Activated CD4-positive, CD25-positive, alpha-beta regulatory T cell treated with anti-CD3 and anti-CD28 coated beads, Interleukin-2, amount 50 U/mL, for 24 hours (primary cell): ENCODE measurements at regions not wholly inside any gene's neighbourhood (a gene's known extent, or its start where the extent isn't known, plus 50 kb on each side); places are given as distances from the start of the nearest gene placed in this dataset.

ENCODE experiments used
- ATAC-seq, 2 donors: fragments of 150-1000 bp; cut with Tn5 transposase; one replicate each; pipeline ENCODE4 v1.10.0; 2021; ENCODE audit warnings: mild to moderate bottlenecking in 1 of 2, moderate library complexity in 1 of 2

DNA sequence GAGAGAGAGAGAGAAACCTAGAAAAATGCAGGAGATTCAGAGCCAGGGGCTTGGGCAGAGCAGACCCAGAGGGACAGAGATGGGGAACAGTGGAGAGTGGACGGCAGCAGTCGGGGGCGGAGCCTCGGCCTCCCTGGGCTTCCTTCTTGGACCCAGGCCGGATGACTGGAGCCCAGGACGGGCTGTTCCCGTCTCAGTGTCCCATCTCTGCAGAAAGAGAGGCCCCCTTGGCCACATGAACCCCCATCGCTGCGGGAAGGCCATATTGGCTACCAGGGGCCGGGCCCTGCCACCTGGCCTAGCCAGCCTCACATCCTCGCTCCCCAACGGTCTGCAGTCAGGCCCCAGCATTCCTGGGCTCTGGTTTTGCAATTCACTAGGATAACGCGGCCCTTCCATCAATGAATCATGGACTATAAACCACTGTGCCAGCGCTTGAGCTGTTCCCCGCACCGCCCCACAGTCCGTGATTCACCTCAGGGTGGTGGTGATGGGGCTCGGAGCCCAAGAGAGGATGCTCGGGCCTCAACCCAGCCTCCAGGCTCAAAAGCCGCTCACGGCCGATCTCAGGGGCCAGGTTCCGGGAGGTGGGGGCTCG is 116.5 kb downstream of the RFLNA start:
- ATAC-seq: no peak

DNA sequence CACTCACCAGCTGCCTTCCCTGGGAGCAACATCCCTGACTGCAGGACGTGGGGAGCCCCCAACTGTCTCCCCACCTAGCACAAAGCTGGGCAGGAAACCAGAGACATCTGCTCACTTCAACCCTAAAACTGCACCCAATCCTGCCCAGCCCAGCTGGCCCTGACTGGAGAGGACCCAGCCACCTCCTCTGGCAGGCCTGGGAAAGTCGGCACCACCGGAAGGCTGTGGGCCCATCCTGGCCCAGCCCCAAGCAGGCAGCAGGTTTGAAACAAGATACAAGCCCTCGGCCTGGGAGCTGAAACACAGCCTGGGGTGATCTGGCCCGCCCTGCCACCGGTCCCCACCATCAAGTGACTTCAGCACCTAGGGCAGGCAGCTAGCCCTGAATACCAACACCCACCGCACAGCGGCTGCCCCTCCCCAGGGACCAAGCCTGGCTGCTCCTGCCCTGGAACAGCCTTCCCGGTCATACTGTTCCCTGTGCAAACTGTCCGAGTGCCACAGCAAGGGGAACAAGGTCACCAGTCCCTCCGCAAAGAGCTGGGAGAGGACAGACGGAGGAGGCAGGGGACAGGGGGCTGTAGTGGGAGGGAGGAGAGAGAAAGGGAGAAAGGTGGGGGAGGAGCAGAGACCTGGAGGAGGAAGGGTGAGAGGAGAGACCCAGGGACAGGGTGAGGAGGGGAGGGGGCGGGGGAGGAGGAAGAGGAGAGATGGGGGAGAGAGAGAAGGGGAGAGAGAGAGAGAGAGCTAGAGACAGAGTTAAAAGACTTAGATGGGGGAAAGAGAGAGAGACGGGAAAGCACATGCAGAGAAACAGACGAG is 115.7 kb downstream of the RFLNA start:
- no peak for ATAC-seq

DNA sequence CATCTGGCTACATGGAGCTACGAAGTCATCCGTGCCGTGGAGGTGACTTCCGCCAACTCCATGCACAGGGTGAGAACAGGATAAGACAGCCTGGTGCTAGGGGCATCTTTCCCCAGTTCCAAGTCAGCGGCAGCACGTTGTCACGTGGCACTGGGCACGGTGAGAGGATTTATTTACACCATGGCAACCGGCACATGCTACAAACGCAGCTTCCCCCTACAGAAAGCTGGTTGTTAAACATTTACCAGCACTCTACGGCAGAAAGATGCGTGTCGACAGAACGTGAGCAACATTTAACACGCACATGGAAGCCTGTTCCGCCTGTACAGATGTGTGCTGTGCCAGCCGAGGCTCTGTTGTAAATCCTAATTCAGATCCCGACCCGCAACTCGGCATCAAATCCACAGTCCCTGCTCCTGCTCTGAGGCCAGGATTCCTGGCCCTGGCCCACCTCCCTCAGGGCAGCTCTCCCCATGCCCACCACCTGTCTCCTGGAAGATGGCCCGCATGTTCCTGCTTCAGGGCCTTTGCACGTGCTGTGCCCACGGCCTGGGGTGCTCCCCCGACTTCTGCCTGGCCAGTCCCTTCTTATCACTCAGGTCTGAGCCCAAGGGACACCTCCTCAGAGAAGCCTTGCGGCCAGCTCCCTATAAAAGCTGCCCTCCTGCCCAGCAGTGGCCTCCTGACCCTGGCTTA is 114.1 kb downstream of the RFLNA start:
- ATAC-seq: no peak

DNA sequence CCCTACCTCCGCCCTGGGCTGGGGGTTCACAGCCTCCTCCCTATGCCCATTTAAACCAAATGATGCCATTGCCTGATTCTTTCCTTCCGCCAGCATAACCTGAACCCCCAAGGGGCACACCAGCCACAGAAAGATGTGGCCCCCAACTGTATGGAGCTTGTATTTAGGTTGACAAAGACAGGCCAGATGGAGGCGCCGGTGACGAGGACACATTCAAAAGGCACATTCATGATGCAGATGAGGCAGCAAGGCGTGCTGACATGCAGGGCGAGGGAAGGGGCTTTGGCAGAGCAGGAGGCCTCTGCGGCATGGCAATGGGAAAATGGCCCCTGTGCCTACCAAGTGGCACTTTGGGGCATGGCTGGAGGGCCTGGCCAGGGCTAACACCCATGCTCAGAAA is 112.2 kb downstream of the RFLNA start:
- ATAC-seq: no peak

DNA sequence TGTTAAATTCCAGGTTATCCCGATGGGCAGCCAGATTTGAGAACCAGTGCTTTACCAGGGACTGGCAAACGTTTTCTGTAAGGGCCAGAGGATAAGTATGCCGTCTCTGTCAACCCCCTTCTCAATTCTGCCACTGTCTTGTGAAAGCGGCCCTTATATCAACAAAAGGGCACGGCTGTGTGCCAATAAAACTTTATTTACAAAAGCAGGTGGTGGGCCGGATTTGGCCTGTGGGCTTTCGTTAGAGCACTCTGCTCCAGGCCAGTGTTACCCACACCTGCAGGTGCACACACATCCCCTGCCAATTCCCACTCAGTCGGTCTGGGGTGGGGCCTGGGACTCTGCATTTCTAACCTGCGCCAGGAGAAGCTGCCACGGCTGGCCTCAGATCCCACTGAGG is 111.2 kb downstream of the RFLNA start:
- no peak for ATAC-seq

DNA sequence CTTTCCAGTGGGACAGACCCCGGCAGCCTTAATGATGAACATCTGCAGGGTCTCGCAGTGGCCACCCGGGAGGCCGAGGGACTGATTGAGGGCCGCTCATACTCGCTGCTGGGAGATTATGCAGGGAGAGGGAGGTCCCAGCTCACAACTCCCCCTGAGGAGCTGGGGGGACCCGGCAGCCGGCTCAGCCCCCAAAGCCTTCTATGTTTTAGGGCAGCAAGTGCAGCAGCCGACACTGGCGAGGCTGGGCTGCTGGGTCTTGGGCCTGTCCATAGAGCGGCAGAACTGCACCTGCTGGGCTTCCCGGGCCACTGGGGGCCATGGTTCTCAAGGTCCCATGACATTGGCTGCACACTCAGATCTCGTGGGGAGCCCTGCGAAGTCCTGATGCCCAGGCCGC is 110.7 kb downstream of the RFLNA start:
- no peak for ATAC-seq

DNA sequence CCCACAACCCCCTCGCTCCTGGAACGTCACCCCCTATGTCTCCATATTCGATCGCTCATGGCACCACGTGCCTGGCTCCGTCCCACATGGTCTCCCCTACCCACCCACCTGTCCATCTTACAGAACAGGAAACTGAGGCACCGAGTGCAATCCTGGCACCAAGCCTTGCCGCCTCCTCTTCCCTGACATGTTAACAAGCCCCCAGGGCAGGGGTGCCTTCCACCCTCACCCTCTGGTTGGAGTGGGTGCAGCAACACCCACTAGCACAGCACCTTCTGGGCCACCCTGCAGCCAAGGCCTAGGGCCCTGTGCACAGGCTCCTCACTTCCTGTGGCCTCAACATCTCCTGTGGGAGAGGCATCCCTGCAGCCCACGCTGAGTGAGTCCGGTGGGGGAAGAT is 110.3 kb downstream of the RFLNA start:
- no peak for ATAC-seq

DNA sequence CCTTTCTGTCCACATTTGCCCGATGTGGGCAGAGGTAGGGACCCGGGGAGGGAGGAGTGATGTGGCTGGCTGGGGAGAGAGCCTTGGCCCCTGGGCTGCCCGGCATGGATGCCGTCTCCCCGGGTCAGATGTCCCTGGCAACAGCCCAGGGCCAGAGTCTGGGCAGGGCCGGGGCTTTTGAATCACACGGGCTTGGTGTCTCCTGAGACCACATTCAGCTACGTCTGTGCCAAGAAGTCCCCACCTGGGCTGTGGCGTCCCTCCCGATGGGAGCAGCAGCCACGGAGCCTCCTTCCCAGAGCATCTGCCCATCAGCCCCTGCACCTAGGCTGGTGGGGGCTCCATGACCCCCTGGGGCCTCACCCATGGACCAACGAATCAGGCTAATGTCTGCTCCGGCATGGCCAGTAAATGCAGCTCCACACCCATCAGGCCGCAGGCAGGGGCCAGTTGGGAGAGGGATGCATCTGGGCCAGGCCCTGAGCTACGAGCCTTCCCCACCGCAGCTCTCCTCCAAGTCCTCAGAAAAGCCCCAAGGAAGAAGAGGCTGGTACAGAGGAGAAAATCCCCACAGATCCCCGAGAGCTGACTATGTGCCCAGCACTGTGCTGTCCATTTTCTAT is 109.4 kb downstream of the RFLNA start:
- no peak for ATAC-seq

DNA sequence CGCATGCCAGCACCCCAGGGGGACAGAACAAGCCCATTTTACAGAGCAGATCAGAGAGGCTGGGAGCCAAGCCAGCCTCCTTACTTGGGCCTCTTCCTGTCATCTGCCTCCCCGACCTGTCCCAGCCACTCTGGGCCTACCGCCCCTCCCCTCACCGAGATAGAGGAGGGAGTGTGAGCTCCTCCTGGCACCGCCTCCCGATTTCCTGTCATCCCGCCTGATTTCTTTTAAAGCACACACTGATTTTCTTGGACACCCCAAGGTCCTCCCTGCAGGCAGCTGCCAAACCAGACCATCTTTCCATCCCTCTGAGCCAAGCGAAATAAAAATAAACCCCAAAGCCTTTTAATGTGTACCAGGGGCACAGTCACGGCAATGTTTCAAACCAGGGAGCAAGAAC is 108.4 kb downstream of the RFLNA start:
- no peak for ATAC-seq

DNA sequence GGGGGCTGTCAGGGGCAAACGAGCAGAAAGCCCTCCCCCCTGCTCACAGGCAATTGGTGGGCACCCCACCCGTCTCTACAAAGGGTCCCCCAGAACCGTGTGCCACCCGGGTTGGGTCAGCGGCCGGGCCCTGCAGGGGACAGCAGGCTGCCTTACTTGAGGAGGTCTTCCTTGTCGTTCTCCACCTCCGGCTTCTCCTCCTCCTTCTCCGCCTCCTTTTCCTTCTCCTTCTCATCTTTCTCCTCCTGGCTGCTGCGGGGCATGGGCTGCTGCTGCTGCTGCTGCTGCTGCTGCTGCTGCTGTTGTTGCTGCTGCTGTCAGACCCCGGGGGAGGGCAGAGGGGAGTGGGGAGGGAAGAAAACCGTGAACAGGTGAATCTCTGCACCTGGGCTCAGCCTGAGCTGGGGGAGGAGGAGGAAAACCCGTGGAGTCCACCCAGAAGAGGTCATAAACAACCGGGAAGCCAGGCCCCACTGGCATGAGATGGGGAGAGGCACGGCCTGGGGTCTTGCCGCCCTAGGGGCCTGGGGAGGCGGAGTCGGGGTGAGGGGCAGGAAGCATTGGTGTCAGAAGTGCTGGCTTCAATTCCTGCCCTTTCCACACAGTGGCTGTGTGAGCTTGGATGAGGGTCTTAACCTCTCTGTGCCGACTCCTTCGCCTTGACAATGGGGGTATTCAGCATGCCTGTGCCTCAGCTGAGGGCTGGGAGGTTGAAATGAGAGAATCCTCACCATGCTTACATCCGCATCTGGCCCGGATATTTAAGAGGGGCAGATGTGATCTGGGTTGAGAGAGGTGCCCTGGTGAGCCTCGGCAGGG is 107.6 kb downstream of the RFLNA start:
- ATAC-seq: no peak

DNA sequence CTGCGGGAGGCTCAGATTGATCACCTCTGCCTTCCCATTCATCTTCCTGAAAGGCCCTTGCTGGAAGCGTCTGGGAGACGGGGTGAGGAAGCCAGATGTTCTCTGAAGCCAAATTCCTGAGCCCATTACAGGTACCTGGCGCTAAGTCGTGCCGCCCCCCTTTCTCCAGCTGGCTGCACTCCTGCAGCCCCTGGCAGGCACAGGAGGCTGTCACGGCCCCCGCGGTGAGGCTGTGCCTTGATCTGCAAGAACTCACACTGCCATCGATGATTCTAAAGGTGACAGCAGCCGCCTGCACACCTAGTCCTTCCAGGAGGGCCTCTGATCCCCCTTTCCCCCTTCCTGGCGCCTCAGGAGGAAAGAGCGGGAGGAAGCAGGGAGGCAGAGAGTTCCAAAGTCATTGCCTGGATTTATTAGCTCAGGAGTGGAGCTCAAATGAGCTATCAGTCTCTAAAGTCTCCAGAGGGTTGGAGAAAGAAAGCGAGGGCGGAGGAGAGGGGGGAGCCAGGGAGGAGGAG is 106.9 kb downstream of the RFLNA start:
- no peak for ATAC-seq

DNA sequence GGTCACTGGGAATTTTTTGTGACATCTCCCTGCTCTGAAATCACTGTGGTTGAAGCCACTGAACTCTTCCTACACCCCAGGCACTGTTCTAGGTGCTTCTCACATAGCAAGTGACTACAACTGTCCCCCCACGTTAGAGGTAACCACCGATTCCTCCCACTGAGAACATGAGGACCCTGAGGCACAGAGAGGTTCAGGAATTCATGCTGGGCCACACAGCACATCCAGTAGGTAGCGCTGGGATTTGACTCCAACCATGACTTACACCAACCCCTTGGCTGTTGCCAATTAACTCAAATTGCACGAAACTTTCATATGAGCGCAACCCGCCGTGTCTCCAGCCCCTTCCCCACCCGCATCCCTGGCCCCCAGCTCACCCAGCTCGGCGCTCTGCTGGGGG is 105.2 kb downstream of the RFLNA start:
- no peak for ATAC-seq

DNA sequence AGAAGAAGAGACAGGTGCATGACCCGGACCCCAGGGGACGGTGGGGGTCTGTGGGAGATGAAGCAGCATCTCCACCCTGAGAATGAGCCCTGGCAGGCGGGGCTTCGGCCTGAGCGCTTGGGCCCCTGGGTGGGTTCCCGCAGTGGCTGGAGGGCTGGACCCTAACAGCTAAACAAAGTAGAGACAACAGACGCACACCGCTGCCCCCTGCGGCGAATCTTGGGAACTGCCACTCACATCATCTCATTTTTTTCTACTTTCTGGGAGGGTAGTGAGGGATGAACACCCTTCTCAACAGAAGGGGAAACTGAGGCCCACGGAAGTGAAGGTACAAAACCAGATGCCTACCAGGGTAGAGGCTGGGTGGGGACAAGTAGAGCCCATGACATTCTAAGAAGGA is 104.7 kb downstream of the RFLNA start:
- ATAC-seq: no peak

DNA sequence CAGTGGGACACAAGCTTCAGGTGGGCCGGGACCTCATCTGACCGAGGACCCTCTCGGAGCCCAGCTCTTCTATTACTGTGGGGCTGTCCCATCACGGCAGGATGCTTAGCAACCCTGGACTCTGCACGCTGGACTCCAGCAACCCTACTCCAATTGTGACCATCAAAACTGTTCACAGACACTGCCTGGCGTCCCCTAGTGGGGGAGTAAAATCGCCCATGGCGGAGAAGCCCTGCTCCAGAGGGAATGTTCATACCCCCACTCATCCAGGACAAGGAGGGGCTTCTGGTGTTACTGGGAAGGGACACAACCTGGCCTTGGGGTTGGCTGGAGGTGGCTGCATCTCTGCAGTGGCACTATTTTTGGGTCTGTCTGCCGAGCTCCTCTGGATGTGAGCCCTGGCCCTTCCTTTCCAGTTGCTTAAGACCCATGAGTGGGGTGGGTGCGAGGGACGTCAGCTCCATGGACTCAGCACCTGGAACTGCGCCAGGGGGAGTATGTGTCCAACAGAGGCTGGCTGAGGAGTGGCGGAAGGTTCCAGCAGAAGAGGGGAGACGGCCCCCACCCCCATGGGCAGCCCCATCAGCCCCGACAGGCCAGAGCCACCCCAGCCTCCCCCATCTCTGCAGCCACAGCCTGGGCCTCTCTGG is 103.8 kb downstream of the RFLNA start:
- ATAC-seq: no peak

DNA sequence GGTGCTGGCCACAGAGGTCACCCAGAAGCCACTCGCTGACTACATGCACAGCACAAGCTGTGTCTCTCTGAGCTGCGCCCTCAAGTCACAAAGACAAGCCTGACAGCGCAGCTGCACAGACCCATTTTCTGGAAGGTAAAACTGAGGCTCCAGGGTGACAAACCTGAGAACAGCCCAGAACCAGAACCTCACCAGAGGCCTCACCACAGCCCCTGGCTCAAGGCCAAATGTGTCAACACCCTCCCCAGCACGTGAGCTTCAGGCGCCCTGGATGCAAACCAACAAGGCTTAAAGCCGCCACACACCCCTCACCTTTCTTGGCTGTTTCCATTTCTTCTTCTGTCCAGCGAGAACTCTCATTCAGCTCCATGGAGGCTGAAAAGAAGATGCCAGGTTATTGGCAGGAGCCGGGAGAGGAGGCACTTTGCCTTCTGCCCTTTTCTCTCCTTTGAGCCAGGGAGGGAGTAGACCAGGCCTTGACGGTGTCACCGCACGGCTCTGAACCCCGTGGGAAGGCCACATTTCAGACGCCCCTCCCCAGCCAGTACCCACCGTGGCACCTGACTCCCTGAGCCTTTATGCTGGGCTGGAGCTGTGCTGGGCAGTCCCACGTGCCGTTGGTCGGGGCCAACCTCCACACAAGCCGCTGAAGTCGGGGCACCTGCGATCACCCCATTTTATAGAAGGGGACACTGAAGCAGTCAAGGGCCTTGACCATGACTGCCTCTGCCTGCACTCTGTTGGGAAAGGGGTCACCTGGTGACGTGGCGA is 103.1 kb downstream of the RFLNA start:
- no peak for ATAC-seq

DNA sequence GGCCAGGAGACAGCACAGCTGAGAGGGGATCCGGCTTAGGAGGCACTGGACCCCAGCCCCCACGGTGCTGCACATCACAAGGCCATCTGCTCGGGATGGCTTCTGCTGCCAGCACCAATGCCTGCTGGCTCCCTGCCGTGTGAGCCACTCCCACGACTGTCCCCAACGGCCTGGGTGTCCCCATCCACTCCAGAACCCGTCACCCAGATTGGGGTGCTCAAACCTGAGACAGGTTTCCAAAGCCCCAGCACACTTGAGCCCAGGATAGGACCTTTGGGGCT is 102.4 kb downstream of the RFLNA start:
- ATAC-seq: no peak

DNA sequence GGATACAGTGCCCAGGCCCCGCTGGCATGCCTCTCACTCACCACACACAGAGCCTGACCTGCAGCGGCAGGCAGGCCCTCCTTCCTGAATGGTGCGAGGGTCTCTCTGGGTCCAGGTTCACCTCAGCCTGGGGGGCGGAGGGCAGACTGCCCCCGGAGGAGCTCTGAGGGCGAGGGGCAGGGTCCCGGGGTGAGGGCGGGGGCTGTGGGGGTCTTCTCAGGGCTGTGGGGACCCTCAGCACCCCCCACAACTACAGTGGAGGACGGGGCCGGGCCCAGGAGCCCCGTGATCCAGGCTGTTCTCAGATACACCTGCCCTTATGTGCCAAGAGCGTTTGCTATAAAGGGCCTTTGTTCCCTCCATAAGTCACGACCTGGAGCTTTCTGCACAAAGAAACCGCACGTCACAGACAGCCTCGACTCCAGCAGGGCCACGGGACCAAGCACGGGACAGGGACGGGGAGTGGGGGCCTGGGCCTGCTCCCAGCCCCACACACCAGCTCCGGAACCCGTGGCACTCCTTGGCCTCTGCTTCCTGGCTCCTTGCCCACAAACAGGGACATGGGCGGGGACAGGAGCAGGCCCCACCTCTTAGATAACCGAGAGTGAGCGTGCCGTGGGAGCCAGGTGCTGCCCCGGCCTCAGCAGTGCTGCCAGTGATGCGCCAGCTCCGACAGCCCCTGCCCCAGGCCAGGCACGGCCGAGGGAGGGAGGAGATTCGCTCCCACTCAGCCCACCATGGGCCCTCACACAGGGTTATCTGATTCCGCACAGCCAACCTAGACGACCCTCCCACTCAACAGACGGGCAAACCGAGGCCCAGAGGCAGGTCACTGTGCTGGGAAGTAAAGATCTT is 101.9 kb downstream of the RFLNA start:
- no peak for ATAC-seq

DNA sequence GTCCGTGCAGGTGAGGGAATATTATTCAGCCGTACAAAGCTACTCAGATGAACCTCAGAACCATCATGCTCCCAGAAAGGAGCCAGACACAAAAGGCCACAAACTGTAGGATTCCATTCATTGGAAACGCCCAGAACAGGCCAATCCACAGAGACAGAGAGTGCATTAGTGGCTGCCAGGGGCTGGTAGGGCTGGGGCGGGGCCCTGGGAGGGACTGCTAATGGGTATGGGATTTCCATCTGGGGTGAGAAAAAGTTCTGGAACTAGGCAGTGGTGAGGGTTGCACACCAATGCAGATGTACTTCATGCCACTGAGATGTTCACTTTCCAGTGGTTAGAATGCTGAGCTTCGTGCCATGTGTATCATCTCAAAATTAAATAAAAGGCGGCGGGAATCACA is 101.1 kb downstream of the RFLNA start:
- no peak for ATAC-seq

DNA sequence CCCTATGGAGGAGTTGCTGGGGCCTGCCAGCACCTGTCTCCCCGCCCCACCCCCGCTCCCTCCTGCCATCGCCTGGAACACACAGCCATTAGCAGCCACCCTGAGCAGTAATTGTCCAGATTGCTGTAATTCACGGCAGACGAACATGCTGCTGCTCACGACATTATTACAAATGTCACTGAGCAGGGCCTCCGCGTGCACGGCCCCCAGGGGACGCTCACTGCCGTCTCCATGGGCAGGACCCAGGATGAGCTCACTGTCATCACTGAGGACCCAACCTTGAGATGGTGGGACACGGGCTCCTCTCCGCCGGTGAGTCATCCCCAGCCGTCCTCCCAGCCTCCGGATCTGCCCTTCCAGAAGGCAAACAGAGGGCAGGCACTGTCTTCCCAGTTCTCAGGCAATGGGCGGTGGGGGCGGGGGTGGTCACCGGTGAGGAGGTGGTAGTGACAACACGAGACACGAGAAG is 100.4 kb downstream of the RFLNA start:
- ATAC-seq: no peak

DNA sequence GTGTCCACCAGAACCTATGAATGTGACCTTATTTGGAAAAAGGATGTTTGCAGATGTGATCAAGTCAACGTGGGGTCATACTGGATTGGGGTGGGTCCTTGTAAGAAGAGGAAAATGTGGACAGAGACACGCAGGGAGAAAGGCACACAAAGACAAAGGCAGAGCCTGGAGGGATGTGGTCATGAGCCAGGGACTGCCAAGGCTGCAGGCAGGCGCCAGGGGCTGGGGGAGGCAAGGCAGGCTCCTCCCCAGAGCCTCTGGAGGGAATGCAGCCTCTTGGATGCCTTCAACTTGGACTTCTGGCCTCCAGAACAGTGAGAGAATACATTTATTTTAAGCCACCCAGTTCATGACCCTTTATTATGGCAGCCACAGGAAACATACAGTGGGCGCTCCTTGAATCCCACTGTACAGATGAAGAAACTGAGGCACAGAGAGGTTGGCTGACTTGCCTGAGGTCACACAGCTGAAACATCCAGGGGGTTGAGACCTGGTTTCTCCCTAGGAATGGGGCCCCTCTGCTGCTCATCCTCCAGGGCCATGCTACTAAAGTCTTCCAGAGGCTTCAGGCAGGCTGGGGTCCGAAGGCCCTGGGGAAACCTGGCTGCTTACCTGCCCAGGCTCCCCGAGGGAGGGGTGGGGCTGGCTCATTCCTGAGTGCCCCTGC is 99.7 kb downstream of the RFLNA start:
- no peak for ATAC-seq
